ENCODE measurements at regions not wholly inside any gene's neighbourhood (a gene's known extent, or its start where the extent isn't known, plus 50 kb on each side); places are given as distances from the start of the nearest gene placed in this dataset.

GRCh38 chr21:28068455-28069358 lies 924.0 kb downstream of the LTN1 start:
- TF ChIP-seq POLR2A (IDR thresholded peaks at IDR 0.05) (no peak), CTCF (IDR thresholded peaks at IDR 0.05) (no peak)
